ENCODE measurements at regions not wholly inside any gene's neighbourhood (a gene's known extent, or its start where the extent isn't known, plus 50 kb on each side); places are given as distances from the start of the nearest gene placed in this dataset.

- no peak for DNase-seq
Observed at GRCh38 chr7:128167791-128168666, 73.0 kb upstream of the LEP start.

GRCh38 chr7:128168667-128169210 lies 72.3 kb upstream of the LEP start:
- peak; percentile 39 for DNase-seq

- no peak for DNase-seq
Observed at GRCh38 chr7:128170461-128170860, 70.6 kb upstream of the LEP start.

GRCh38 chr7:128171342-128171918 lies 69.6 kb upstream of the LEP start:
- no peak for DNase-seq

GRCh38 chr7:128172151-128172550 lies 68.9 kb upstream of the LEP start:
- no peak for DNase-seq

- DNase-seq = no peak
Observed at GRCh38 chr7:128172963-128173362, 68.1 kb upstream of the LEP start.

- DNase-seq = no peak
Observed at GRCh38 chr7:128174386-128174785, 66.7 kb upstream of the LEP start.

GRCh38 chr7:128176696-128177095 lies 64.4 kb upstream of the LEP start:
- no peak for DNase-seq

- DNase-seq = no peak
Observed at GRCh38 chr7:128177768-128178550, 63.1 kb upstream of the LEP start.

GRCh38 chr7:128178611-128179010 lies 62.5 kb upstream of the LEP start:
- no peak for DNase-seq

- no peak for DNase-seq
Observed at GRCh38 chr7:128188396-128189230, 52.5 kb upstream of the LEP start.

- DNase-seq = no peak
Observed at GRCh38 chr7:128189231-128189930, 51.7 kb upstream of the LEP start.

GRCh38 chr7:128190051-128190647 lies 50.9 kb upstream of the LEP start:
- DNase-seq = no peak

- DNase-seq = no peak
Observed at GRCh38 chr7:128191136-128191844, 49.8 kb upstream of the LEP start.

All from hindlimb muscle (tissue), 1 donor.